Femur (tissue), 1 donor: ENCODE measurements at regions not wholly inside any gene's neighbourhood (a gene's known extent, or its start where the extent isn't known, plus 50 kb on each side); places are given as distances from the start of the nearest gene placed in this dataset.
"Not testable (repeated sequence)": the region's sequence is repeated elsewhere in the genome, so short reads cannot be mapped to it uniquely, and the experiment has no call there.

Source experiments
- DNase-seq: peaks from one replicate; pipeline ENCODE4 v3.0.0-alpha.2; 2017

DNA sequence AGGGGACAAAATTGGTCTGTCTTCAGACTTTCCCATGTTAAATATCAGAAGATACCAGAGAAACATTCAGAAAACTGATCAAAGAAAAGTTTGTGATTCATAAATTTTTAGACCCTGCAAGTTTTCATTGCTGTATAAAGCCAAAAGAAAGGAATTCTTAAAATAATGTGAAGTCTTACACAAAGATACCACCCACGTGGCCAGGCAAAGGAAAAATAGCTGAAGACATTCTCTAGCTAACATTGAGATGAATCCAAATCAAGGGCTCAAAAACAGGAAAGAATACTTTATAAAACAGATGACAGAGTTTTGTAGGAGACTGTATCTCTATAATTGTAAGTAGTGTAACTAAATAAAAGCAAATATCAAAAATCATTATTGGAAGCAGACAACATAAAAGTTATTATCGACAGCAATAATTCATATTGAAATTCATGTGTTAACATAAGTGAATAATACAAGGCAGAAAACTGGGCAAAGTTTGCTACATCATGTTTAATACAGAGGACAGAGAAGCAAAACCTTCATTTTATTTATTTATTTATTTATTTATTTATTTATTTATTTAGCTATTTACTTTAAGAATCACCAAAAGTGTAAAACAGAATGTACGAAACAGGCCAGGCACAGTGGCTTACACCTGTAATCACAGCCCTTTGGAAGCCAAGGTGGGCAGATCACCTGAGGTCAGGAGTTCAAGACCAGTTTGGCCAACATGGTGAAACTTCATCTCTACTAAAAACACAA is 204.6 kb upstream of the SLIT2 start:
- DNase-seq, result no peak

- DNase-seq, result no peak
Observed at GRCh38 chr4:20046179-20046578, 205.5 kb upstream of the SLIT2 start.

GRCh38 chr4:20044966-20045365 is 206.7 kb upstream of the SLIT2 start:
- DNase-seq, result no peak

- DNase-seq, result no peak
Observed at GRCh38 chr4:20044502-20044911, 207.2 kb upstream of the SLIT2 start.

GRCh38 chr4:20043991-20044390 is 207.7 kb upstream of the SLIT2 start:
- no peak for DNase-seq

DNA sequence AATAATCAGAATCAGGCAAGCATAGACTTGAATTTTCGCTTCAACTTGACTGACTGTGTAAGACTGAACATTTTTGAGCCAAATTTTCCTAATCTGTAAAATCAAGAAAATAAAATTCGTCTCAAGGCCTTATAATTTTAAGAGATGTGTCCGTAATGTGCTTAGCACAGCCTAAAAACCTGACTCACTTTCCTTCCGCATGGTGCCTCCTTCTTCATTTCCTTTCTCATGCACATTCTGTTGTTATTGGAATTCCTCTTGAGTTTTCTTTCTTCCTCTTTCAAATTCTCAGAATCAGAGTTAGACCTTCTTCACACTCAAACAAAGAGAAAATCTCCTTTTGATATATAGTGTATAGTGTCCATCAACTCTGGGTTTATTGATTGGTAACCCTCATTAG is 208.9 kb upstream of the SLIT2 start:
- DNase-seq, result no peak

DNA sequence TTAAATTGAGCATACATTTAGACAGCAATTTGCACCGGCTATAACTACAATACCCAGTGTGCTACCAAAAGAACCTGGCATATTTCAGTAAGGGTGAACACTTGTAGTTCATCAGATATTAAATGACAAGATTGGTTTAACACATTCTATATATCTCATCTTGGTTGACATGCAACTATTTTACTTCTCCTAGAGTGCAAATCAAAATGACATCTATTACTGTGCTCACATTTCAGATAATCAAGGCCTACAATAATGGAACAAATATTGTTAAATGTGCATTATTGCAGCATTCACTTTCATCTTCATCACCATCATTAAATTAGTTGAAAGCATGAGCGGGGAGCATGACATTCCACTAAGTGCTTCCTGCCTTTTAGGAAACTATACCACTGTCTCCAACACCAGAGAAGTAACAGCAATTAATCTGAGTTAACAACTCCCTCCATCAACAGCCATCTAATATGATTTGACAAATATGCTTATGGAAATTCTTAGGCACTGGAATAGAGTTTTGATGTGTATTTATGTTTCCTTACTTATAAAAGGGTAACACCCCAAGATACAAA is 209.8 kb upstream of the SLIT2 start:
- no peak for DNase-seq

DNA sequence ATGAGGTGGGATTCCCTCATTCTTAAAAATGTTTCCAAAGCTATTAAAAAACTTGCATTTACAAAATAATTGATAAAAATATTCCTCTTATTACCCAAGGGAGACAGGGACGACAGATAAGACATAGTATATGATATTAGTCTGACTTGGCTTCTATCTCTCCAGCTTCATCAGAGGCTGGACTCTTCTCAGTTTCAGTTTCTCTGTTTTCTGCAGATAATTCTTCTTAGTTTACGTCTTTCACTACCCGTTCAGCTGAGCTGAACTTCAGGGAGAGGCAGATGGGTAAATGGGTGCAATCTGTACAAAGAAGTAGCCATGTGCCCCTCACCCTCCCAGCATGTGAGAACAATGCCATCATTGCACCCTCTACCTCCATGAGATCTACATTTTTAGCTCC is 214.0 kb upstream of the SLIT2 start:
- DNase-seq, result no peak

- DNase-seq, result no peak
Observed at GRCh38 chr4:20030108-20030507, 221.6 kb upstream of the SLIT2 start.

GRCh38 chr4:20028645-20029044 is 223.1 kb upstream of the SLIT2 start:
- no peak for DNase-seq

- DNase-seq, result no peak
Observed at GRCh38 chr4:20026456-20026855, 225.2 kb upstream of the SLIT2 start.

DNA sequence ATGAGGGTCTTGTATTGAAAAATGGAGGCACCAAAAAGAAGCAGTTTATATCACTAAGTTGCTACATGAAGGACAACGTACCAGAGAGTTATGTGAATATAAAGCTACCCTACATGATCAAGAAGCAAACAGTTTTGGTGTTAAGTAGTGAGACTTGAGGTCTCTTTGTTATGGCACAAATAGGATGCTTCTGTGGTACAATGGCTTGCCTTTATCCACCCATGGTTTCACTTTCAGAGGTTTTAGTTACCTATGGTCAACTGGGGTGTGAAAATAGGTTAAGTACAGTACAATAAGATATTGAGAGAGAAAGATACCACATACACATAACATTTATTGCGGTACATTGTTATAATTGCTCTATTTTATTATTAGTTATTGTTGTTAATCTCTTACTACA is 229.2 kb upstream of the SLIT2 start:
- DNase-seq, result no peak

GRCh38 chr4:20020056-20020455 is 231.6 kb upstream of the SLIT2 start:
- DNase-seq, result no peak

DNA sequence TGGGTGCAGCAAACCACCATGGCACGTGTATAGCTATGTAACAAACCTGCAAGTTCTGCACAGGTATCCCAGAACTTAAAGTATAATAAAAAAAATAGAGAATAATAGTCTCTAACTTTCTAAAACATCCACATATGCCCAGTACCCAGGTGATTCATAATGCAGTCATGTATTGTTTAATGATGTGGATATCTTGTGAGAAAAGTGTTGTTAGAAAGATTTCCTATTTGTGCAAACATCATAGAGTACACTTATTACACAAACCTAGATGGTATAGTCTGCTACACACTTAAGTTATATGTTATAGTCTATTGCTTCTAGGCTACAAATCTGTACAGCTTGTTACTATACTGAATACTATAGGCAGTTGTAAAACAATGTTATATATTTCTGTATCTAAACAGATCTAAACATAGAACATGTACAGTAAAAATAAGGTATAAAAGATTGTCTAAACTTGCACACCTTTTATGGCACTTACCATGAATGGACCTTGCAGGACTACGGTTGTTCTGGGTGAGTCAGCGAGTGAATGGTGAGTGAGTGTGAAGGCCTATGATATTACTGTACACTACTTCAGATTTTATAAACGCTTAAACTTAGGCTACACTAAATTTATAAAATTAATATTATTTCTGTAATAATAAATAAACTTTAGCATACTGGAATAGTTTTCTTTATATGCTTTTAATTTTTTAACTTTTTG is 232.2 kb upstream of the SLIT2 start:
- no peak for DNase-seq

DNA sequence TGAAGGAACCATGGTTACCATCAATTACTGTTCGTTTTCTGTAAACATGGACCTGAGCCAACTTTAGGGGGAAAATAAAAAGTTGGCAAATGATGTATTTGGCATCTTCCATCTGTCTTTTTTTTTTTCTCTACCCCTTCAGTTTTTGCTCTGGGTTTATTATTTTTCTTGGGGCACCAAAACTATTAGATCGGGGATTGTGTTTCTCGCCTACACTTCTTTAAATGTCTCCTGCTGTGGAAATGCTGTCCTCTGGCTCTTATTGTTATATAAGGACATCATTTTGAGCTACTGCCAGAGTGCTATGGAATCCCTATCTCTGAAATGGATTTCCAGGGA is 234.0 kb upstream of the SLIT2 start:
- no peak for DNase-seq

DNA sequence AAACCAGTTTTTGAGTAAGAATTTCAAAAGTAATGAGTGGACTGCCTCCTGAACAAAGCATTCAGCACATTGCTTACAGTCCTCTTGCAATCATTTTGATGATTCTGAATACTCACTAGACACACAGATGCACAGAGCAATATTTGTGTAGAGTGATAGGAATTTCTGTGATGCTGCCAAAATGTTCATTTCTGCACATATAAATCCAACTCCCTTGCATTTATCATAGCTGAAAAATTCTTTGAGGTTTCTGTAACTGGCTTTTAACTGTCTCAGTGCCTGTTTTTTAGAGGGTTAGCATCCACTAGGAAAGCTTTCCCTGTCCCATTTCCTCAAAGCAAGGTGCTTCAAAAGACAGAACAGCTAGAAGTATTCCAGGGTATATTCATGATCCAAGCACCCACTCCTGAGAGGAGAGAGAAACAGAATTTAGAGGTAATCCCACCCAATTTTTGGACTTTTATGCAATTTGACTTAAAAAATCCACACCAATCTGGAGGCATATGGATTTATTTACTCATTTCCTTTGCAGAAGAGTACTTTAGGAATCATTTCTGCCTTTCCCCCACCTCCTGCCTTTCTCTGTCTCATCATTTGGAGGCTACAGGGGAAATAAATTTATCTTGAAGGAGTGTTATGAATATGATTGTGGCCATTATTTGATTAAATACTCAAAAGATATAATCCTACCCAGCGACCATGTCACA is 234.5 kb upstream of the SLIT2 start:
- DNase-seq, result no peak

DNA sequence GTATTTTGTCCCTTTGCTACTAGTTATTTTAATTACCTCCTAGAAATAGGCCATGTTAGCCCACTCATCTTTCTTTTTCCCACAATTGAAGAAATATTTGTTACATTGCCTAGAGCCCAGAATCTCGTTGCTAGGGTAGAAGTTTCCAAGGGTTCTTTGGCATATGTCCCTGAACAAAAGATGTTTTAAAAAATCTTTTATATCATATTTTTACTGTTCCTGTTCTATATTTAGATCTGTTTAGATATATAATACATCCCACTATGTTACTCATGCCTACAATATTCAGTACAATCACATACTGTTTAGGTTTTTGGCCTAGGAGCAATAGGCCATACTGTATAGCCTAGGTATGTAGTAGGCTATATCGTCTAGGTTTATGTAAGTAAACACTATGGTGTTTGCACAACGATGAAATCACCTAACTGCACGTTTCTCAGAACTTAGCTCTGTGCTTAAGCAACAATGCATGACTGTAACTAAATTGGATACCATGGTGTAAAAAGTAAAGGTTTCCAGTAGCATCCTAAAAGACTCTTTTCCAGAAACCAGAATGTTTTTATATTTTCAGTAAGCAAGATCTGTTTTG is 236.0 kb upstream of the SLIT2 start:
- no peak for DNase-seq

GRCh38 chr4:20003836-20004558 is 247.7 kb upstream of the SLIT2 start:
- DNase-seq, result not testable (repeated sequence)

DNA sequence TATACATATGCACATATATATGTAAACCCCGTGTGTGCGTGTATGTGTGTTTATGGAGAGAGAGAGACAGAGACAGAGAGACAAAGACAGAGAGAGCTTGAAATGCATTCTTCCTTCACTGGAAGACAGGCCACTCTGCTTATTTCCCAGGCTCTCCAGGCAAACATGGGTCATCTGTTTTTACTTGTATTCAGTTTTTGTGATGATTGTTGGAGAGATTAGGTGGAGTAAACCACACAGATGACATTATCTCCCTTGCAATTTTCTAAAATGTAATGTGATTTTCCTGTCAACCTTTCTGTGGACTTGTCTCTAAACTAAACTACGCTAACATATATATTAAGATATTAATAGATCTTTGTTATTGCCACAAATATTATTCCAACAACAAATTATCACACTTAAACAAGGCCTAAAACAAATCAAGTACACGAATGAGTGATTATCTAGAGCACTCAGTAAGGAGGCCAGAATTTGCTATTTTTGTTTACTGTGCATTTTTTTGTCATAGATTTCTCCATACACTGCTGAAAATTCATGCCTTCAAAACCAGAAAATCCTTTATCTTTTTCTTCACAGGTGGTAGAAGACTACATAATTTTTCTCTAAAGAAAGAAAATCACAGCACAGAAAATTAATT is 251.8 kb upstream of the SLIT2 start:
- no peak for DNase-seq

- no peak for DNase-seq
Observed at GRCh38 chr4:19999276-19999675, 252.4 kb upstream of the SLIT2 start.

DNA sequence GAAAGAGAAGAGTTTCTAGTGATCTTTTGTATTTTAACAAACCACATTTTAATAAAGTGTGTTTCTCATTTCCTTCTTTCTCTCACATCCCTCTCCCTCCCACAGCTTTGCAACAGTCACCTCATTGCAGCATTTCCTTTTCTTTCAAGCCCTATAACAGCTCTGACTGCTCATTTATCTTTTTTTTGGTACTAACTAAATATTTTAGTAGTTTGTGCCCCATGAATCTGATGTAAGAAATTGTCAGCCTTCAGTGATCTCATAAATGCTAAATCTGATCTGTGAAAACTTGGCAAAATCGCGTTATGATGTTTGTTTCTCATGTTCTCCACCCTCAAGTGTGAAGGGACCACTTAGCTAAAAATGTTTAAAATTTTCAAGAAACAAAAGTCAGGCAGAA is 258.5 kb upstream of the SLIT2 start:
- no peak for DNase-seq

- no peak for DNase-seq
Observed at GRCh38 chr4:19992471-19993093, 259.1 kb upstream of the SLIT2 start.
